NCI-H2196 treated with DMSO at 0.1 percent for 48 hours (cell line): ENCODE measurements at regions not wholly inside any gene's neighbourhood (a gene's known extent, or its start where the extent isn't known, plus 50 kb on each side); places are given as distances from the start of the nearest gene placed in this dataset.

Experiments used
- DNase-seq: peaks from one replicate; lab custom pipeline; 2025; ENCODE audit not compliant: unreplicated experiment; lab: John Stamatoyannopoulos, UW

DNA sequence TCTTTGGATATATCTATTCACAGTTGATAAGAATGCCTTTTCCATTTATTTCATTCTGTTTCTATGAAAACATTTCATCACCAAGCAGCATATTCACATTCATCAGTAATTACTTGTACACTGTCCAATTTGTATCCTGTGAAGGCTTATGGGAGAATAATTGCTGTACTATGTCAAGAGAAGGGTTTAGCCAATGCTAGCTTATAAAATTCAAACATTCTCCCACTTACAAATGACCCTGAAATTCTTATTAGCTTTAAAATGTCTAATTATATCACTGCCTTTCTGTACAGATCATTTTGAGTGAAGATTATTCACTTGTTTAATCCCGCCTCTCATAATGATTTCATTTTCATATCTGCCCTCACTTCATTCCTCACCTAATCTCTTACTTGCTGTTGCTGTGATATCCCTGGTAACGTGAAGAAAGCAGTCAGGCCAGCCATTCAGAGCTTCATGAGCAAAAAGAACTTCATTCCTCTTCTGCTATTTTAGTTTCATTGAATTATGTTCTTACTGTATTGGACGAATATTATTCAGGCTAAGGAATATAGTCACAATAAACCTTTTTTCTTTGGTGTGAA lies 778.7 kb downstream of the OLFM4 start:
- no peak for DNase-seq

- DNase-seq = no peak
Observed at GRCh38 chr13:53821632-53822031, 793.0 kb downstream of the OLFM4 start.

DNA sequence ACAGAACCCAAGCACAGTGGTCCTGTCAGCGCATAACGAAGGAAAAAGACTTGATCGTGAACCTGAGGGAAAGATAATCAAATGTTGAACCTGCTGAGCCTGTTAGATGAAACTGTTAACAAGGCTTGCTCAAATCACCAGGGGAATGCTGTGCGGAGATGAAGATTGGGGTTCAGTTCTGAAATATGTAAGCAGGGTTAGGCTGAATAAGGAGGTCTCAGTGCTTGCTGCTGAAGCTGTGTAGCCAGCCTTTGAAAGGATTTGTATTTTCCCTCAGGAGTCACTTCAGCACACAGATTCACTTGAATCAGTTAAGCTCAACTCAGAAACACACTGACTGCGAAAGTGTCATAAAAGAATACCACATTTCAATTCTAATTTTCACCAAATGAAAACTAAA lies 793.5 kb downstream of the OLFM4 start:
- DNase-seq = no peak

DNA sequence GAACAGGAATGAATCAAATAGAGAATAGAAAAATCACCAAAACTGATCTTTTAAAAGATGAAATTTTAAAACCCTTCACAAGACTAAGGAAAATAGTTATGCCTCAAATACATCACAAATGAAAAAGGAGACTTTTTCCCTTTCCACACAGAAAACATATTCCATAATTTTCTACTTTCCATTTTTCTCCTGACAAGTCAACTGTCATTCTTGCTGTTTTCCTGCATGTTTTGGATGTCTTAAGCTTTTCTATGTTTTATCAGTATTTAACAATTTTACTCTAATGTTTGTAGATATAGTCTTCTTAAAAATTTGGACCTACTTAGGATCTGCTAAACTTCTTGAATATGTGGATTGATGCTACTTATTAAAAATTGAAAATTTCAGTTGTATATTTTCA lies 810.8 kb downstream of the OLFM4 start:
- DNase-seq = no peak

DNA sequence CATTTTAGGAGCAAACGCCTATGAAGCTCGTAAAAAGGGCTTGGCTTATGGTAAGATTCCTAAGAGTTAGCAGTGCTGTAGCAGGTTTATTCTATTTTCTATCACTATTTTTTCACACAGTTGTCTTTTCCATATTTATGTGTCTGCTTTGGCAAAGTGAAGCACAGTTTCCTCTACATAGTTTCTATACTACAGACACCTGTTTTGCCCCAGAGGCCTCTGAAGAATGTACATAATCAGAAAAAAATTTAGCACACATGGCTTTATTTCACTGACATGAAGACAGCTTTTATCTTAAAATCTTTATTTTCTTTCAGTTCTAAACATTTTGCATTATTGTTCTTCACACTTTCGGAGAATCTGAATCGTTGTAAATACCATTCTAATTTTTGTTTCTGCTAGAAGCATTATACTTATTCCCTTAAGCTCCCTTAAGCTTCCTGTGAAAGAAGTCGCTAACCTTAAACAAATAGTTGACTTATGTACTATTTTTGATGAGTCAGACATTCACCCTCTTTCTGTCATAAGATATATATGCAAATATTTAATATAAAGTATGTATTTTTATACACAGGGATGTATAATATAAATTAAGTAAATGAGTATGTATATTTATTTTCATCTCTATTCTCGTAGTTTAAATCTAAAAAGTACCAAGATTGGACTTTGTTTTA lies 816.0 kb downstream of the OLFM4 start:
- DNase-seq = no peak

DNA sequence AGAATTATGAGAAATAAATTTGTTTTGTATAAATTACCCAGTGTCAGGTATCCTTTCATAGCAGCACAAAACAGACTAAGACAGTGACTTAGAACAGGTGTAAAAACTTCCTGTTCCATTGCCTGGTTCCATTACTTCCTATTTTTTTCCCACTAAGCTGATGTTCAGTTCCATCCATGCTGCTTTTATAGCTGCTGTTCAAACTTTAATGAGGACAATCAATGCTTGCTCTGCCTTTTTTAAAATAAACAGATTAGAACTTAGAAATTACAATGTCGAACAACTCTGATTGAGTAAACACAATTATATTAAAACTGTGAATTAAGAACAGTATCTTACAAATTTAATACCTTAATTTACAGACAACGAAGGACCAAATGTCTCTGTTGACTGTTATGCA lies 818.9 kb downstream of the OLFM4 start:
- DNase-seq = no peak

GRCh38 chr13:53848366-53848961 lies 819.9 kb downstream of the OLFM4 start:
- no peak for DNase-seq

- no peak for DNase-seq
Observed at GRCh38 chr13:53854321-53854720, 825.7 kb downstream of the OLFM4 start.

DNA sequence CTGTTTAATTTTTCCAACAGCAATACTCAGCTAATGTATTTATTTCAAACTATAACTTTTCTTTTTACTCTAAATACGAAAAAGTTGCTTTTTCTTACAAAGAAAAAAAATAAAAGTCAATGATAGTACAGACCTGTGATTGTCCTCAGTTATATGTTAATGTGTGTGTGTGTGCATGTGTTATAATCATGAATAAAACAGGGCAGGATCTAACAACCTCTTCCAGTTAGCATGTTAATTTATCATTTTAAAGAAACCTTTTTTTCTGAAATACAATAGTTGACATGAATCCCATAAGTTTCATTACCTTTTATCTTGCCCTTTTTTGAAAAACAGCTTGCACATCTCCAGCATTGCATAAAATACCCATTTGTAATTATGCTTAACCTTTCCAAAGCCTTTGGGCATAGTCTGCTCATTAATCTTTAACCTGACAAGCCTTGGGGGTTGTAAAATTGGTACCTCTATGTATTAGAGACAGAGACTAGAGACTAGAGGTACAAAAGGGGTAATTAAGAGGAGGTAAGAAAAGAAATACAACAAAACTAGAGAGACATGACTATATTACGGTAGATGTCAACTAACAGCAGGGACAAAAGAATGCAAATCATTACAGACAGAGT lies 828.1 kb downstream of the OLFM4 start:
- no peak for DNase-seq

DNA sequence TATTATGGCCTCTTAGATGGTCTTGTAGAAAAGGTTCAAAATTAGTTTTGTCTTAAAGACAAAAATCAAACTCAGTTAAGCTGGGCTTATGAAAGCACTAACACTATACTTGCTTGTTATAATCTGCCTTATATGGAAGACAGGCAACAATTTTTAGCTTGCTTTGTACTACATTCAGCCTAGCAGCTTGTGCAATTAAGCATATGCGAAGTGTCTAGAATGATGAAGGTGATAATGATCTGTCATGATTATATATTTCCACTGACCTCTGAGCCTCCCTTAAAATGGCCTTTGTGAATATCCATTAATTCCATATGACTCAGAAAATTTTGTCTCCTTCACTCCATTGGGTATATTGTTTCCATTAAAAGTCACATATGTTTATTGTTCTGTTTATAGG lies 834.9 kb downstream of the OLFM4 start:
- DNase-seq = no peak

DNA sequence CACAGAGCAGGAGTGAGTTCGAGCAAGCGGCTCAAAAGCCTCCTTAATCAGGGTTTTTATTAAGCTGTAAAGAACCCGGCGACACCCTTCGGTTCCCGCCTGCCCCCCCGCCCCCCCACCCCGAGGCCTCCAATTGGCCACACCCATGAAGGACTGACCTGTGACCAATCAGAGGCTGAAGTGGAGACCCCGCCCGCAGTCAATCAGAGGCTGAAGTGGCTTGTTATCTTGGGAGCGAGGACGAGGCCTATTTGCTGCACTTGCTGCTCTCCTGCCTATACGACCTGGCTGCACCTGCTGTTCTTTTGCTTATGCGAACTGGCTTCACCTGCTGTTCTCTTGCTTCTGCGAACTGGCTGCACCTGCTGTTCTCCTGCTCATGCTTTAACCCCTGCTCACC lies 844.9 kb downstream of the OLFM4 start:
- DNase-seq = peak; percentile 9

DNA sequence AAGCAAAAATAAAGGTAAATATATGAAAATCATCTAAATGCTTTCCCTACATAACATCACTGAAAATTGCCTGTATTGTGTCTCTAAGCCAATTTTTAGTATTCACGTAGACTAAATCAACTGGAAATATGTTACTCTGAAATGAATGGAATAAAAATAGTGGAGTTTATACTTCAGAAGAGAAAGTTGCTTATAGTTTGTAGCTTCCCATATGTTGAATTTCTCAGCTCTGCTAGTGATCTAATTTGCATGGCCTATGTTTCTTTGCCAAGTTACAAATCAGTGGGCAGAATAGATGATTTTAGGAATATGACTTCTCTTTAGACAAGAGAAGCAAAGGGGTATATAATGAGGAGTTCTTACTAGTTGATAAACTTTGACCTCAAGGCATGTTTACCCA lies 850.2 kb downstream of the OLFM4 start:
- DNase-seq = no peak

DNA sequence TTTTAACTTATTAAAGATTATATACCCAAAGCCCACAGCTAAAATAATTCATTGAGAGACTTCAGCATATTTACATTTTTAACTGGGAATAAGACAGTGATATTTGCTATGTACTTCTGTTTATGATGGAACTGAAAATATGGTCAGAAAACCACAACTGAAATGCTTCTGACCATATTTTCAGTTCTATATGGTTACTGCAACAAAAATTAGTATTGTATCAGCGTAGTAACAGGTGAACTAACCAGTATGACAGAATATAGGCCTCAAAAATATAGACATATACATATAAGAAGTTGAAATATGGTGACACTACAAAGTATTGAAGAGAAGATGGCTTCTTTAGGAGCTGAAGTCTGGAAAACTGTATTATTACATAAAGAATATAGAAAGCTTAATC lies 857.4 kb downstream of the OLFM4 start:
- no peak for DNase-seq

- DNase-seq = no peak
Observed at GRCh38 chr13:53890696-53891095, 862.1 kb downstream of the OLFM4 start.

- no peak for DNase-seq
Observed at GRCh38 chr13:53901593-53901992, 873.0 kb downstream of the OLFM4 start.

DNA sequence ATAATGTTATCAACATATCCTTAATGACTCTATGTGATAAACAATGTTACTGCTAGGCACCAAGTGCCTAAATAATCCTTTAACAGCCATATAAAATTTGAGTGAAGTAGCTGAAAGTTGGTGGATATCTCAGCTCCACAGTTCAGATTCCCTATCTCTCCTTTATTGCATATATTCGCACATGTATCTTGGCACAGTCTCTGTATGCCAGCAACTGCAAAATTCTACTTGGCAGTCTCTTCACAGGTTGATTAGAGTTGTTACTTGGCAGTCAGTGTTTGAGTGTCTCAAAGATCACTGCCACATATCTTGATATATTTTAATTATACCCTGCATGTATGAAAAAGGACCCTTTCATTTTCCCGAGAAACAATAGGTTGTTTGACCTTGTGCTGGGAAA lies 879.3 kb downstream of the OLFM4 start:
- no peak for DNase-seq

- no peak for DNase-seq
Observed at GRCh38 chr13:53920916-53921315, 892.3 kb downstream of the OLFM4 start.

- DNase-seq = no peak
Observed at GRCh38 chr13:53921473-53921872, 892.9 kb downstream of the OLFM4 start.

- DNase-seq = no peak
Observed at GRCh38 chr13:53941588-53942190, 913.1 kb downstream of the OLFM4 start.

GRCh38 chr13:53946500-53946899 lies 917.9 kb downstream of the OLFM4 start:
- DNase-seq = no peak

- no peak for DNase-seq
Observed at GRCh38 chr13:53953183-53953582, 924.6 kb downstream of the OLFM4 start.
